Kidney epithelial cell (primary cell): ENCODE measurements at regions not wholly inside any gene's neighbourhood (a gene's known extent, or its start where the extent isn't known, plus 50 kb on each side); places are given as distances from the start of the nearest gene placed in this dataset.

Experiments
- DNase-seq: peaks from one replicate; pipeline ENCODE4 v3.0.0-alpha.2; 2010; ENCODE audit warnings: low read depth
- H3K27me3 ChIP-seq: 2 replicates; pipeline ENCODE4 v1.6.0; 2011; ENCODE audit warnings: low read length; ENCODE audit not compliant: control insufficient read depth, insufficient read depth
- H3K36me3 ChIP-seq: 2 replicates; pipeline ENCODE4 v1.5.1; 2011; ENCODE audit warnings: low read length; ENCODE audit not compliant: control insufficient read depth, insufficient read depth
- H3K4me3 ChIP-seq: 2 replicates; pipeline ENCODE4 v1.5.1; 2011; ENCODE audit warnings: low read depth, mild to moderate bottlenecking, control low read depth, low read length
- CTCF ChIP-seq: IDR thresholded peaks from 2 replicates; pipeline ENCODE4 v1.5.1; 2011; ENCODE audit warnings: mild to moderate bottlenecking, moderate library complexity, low read length, control low read depth, inconsistent platforms; ENCODE audit not compliant: insufficient read depth, poor library complexity, severe bottlenecking

GRCh38 chr10:21021843-21022594 is 124.9 kb upstream of the NEBL start:
- no peaks in the 10 kb centered on the region for H3K36me3 ChIP-seq
- H3K4me3 ChIP-seq, result no peak overlapping the region
- H3K27me3 ChIP-seq, result no peaks in the 10 kb centered on the region
- DNase-seq, result no peak
- peak; percentile 6 for TF ChIP-seq CTCF

- no peaks in the 10 kb centered on the region for H3K36me3 ChIP-seq
- no peak overlapping the region for H3K4me3 ChIP-seq
- TF ChIP-seq CTCF, result no peak
- H3K27me3 ChIP-seq, result no peaks in the 10 kb centered on the region
- no peak for DNase-seq
Measured at GRCh38 chr10:21021231-21021630, 124.1 kb upstream of the NEBL start.

GRCh38 chr10:21020545-21020944 is 123.4 kb upstream of the NEBL start:
- Histone ChIP-seq H3K4me3 (no peak overlapping the region), H3K27me3 (no peaks in the 10 kb centered on the region), H3K36me3 (no peaks in the 10 kb centered on the region)
- peak; percentile 19 for TF ChIP-seq CTCF
- DNase-seq, result no peak

- no peak for DNase-seq
- no peak for TF ChIP-seq CTCF
- H3K27me3 ChIP-seq, result no peaks in the 10 kb centered on the region
- no peak overlapping the region for H3K4me3 ChIP-seq
- no peaks in the 10 kb centered on the region for H3K36me3 ChIP-seq
Measured at GRCh38 chr10:21019436-21019835, 122.3 kb upstream of the NEBL start.

GRCh38 chr10:21015851-21016250 is 118.7 kb upstream of the NEBL start:
- TF ChIP-seq CTCF, result no peak
- Histone ChIP-seq H3K36me3 (no peaks in the 10 kb centered on the region), H3K27me3 (no peaks in the 10 kb centered on the region), H3K4me3 (no peak overlapping the region)
- no peak for DNase-seq

- DNase-seq, result no peak
- Histone ChIP-seq H3K36me3 (no peaks in the 10 kb centered on the region), H3K4me3 (no peak overlapping the region), H3K27me3 (no peaks in the 10 kb centered on the region)
- no peak for TF ChIP-seq CTCF
Measured at GRCh38 chr10:21014141-21014540, 117.0 kb upstream of the NEBL start.
